ENCODE measurements at regions not wholly inside any gene's neighbourhood (a gene's known extent, or its start where the extent isn't known, plus 50 kb on each side); places are given as distances from the start of the nearest gene placed in this dataset.

DNA sequence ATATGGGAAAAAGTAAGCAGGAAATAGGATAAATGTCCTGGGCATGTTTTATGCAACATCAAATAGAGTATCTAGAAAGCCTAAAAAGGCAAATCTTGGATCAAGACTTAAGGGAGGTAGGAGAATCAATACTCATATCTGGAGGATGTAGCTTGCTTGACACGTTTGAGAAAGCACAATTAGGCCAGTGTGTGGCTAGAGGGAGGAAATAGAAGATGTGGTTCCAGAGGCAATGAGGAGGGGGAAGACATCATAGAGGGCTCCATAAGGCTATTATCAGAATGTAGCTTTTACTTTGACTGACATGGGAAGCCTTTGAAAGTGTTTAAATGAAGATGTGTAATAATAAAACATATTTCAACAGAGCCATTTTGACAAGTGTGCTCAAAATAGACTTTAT is 200.7 kb upstream of the CDH12 start:
- no peaks in the 10 kb centered on the region for H3K36me3 ChIP-seq (ENCODE audit: control insufficient read depth, insufficient read depth, low read length)
- H3K4me1 ChIP-seq = no peaks in the 10 kb centered on the region
- H3K9me3 ChIP-seq (ENCODE audit: control insufficient read depth, low read length) = no peaks in the 10 kb centered on the region
- no peaks in the 10 kb centered on the region for H3K79me2 ChIP-seq
- H3K27me3 ChIP-seq (ENCODE audit: control insufficient read depth, insufficient read depth, low read length) = no peaks in the 10 kb centered on the region
- H3K4me3 ChIP-seq (ENCODE audit: low read depth, low read length) = no peak overlapping the region
- TF ChIP-seq, protein P1, sequence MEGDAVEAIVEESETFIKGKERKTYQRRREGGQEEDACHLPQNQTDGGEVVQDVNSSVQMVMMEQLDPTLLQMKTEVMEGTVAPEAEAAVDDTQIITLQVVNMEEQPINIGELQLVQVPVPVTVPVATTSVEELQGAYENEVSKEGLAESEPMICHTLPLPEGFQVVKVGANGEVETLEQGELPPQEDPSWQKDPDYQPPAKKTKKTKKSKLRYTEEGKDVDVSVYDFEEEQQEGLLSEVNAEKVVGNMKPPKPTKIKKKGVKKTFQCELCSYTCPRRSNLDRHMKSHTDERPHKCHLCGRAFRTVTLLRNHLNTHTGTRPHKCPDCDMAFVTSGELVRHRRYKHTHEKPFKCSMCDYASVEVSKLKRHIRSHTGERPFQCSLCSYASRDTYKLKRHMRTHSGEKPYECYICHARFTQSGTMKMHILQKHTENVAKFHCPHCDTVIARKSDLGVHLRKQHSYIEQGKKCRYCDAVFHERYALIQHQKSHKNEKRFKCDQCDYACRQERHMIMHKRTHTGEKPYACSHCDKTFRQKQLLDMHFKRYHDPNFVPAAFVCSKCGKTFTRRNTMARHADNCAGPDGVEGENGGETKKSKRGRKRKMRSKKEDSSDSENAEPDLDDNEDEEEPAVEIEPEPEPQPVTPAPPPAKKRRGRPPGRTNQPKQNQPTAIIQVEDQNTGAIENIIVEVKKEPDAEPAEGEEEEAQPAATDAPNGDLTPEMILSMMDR (IDR thresholded peaks at IDR 0.05) = no peak
- H3K4me2 ChIP-seq (ENCODE audit: low read length) = no peak overlapping the region
- no peak overlapping the region for H3K9ac ChIP-seq
- no peak overlapping the region for H2AFZ ChIP-seq
- H3K27ac ChIP-seq = no peak overlapping the region

DNA sequence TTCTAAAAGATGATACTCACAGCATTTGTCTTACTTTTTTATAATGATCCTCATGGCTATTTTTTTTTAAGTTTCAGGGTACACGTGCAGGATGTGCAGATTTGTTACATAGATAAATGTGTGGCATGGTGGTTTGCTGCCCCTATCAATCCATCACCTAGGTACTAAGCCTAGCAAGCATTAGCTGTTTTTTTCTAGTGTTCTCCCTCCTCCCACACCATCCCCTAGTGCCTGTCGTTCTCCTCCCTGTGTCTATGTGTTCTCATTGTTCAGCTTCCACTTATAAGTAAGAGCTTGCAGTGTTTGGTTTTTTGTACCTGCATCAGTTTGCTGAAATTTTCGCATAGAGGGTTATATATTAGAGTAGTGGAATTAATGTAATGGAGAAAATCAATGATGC is 189.1 kb upstream of the CDH12 start:
- Histone ChIP-seq H3K27ac (no peak overlapping the region), H3K27me3 (ENCODE audit: control insufficient read depth, insufficient read depth, low read length) (no peaks in the 10 kb centered on the region), H2AFZ (no peak overlapping the region), H3K79me2 (no peaks in the 10 kb centered on the region), H3K4me2 (ENCODE audit: low read length) (no peak overlapping the region), H3K36me3 (ENCODE audit: control insufficient read depth, insufficient read depth, low read length) (no peaks in the 10 kb centered on the region), H3K4me3 (ENCODE audit: low read depth, low read length) (no peak overlapping the region), H3K9me3 (ENCODE audit: control insufficient read depth, low read length) (no peaks in the 10 kb centered on the region), H3K9ac (no peak overlapping the region), H3K4me1 (no peaks in the 10 kb centered on the region)
- TF ChIP-seq, protein P1 (IDR thresholded peaks at IDR 0.05) = no peak

DNA sequence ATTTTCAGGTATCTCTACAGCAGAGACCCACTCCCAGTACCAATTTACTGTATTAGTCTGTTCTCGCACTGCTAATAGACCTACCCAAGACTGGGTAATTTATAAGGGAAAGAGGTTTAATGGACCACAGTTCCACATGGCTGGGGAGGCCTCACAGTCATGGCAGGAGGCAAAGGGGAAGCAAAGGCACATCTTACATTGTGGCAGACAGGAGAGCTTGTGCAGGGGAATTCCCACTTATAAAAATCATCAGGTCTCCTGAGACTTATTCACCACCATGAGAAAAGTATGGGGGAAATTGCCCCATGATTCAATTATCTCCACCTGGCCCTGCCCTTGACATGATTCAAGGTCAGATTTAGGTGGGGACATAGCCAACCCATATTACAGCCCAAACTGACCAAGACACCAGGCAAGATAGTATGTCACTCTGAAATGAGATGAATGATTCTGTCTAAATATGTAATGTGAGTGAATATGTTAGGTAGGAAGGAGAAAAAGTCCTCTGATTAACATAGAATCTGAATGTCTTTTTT is 182.5 kb upstream of the CDH12 start:
- H2AFZ ChIP-seq = no peak overlapping the region
- H3K4me1 ChIP-seq = no peaks in the 10 kb centered on the region
- H3K36me3 ChIP-seq (ENCODE audit: control insufficient read depth, insufficient read depth, low read length) = no peaks in the 10 kb centered on the region
- H3K4me2 ChIP-seq (ENCODE audit: low read length) = no peak overlapping the region
- H3K9me3 ChIP-seq (ENCODE audit: control insufficient read depth, low read length) = no peaks in the 10 kb centered on the region
- H3K27ac ChIP-seq = no peak overlapping the region
- no peaks in the 10 kb centered on the region for H3K27me3 ChIP-seq (ENCODE audit: control insufficient read depth, insufficient read depth, low read length)
- H3K9ac ChIP-seq = no peak overlapping the region
- TF ChIP-seq, protein P1 (IDR thresholded peaks at IDR 0.05) = no peak
- H3K79me2 ChIP-seq = no peaks in the 10 kb centered on the region
- H3K4me3 ChIP-seq (ENCODE audit: low read depth, low read length) = no peak overlapping the region

DNA sequence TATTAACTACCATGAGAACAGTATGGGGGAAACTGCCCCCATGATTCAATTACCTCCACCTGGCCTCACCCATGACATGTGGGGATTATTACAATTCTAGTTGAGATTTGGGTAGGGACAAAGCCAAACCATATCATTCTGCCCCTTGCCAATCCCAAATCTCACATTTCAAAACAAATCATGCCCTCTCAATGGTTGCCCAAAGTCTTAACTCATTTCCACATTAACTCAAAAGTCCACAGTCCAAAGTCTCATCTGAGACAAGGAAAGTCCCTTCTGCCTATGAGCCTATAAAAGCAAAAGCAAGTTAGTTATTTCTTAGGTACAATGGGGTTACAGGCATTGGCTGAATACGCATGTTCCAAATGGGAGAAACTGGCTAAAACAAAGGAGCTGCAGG is 180.7 kb upstream of the CDH12 start:
- Histone ChIP-seq H3K27me3 (ENCODE audit: control insufficient read depth, insufficient read depth, low read length) (no peaks in the 10 kb centered on the region), H3K9me3 (ENCODE audit: control insufficient read depth, low read length) (no peaks in the 10 kb centered on the region), H3K36me3 (ENCODE audit: control insufficient read depth, insufficient read depth, low read length) (no peaks in the 10 kb centered on the region), H3K4me3 (ENCODE audit: low read depth, low read length) (no peak overlapping the region), H3K4me1 (no peaks in the 10 kb centered on the region), H3K79me2 (no peaks in the 10 kb centered on the region), H3K4me2 (ENCODE audit: low read length) (no peak overlapping the region), H3K9ac (no peak overlapping the region), H3K27ac (no peak overlapping the region), H2AFZ (no peak overlapping the region)
- TF ChIP-seq, protein P1 (IDR thresholded peaks at IDR 0.05) = no peak

DNA sequence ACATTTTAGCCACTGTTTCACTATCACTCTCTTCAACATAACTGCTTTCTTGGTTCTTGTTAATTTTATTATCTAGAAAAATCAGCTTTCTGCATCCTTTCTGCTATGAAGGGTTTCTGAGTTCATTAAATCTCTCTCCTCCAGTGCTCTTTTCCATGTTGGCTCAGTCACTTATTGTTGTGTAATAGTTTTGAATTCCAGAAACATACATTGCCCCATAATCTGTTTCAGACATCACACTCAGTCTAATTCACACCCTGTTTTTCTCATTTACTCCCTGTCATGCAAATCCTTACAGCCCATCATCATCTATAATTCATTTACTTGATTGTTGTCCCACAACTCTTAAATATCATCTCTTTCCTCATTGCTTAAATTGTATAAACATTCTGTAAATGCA is 176.1 kb upstream of the CDH12 start:
- H3K27me3 ChIP-seq (ENCODE audit: control insufficient read depth, insufficient read depth, low read length) = no peaks in the 10 kb centered on the region
- no peak overlapping the region for H2AFZ ChIP-seq
- no peak overlapping the region for H3K27ac ChIP-seq
- H3K4me1 ChIP-seq = no peaks in the 10 kb centered on the region
- H3K9ac ChIP-seq = no peak overlapping the region
- TF ChIP-seq, protein P1 (IDR thresholded peaks at IDR 0.05) = no peak
- no peaks in the 10 kb centered on the region for H3K79me2 ChIP-seq
- H3K36me3 ChIP-seq (ENCODE audit: control insufficient read depth, insufficient read depth, low read length) = no peaks in the 10 kb centered on the region
- no peak overlapping the region for H3K4me2 ChIP-seq (ENCODE audit: low read length)
- no peaks in the 10 kb centered on the region for H3K9me3 ChIP-seq (ENCODE audit: control insufficient read depth, low read length)
- H3K4me3 ChIP-seq (ENCODE audit: low read depth, low read length) = no peak overlapping the region
